ENCODE measurements at regions not wholly inside any gene's neighbourhood (a gene's known extent, or its start where the extent isn't known, plus 50 kb on each side); places are given as distances from the start of the nearest gene placed in this dataset.

- DNase-seq = no peak
Measured at GRCh38 chr6:100130630-100131029, 136.6 kb upstream of the MCHR2 start.

- no peak for DNase-seq
Measured at GRCh38 chr6:100126790-100127484, 132.9 kb upstream of the MCHR2 start.

GRCh38 chr6:100121854-100122609 is 128.0 kb upstream of the MCHR2 start:
- no peak for DNase-seq

GRCh38 chr6:100119261-100119660 is 125.2 kb upstream of the MCHR2 start:
- DNase-seq = no peak

- no peak for DNase-seq
Measured at GRCh38 chr6:100118301-100118700, 124.3 kb upstream of the MCHR2 start.

GRCh38 chr6:100117680-100118079 is 123.7 kb upstream of the MCHR2 start:
- DNase-seq = no peak

- DNase-seq = peak; percentile 36
Measured at GRCh38 chr6:100116411-100117194, 122.6 kb upstream of the MCHR2 start.

- no peak for DNase-seq
Measured at GRCh38 chr6:100115407-100116101, 121.5 kb upstream of the MCHR2 start.

GRCh38 chr6:100112855-100113508 is 119.0 kb upstream of the MCHR2 start:
- DNase-seq = no peak

GRCh38 chr6:100105919-100106529 is 112.0 kb upstream of the MCHR2 start:
- no peak for DNase-seq

GRCh38 chr6:100105138-100105537 is 111.1 kb upstream of the MCHR2 start:
- DNase-seq = no peak

GRCh38 chr6:100103931-100104330 is 109.9 kb upstream of the MCHR2 start:
- DNase-seq = no peak

GRCh38 chr6:100103194-100103593 is 109.2 kb upstream of the MCHR2 start:
- DNase-seq = no peak

GRCh38 chr6:100101644-100102043 is 107.6 kb upstream of the MCHR2 start:
- no peak for DNase-seq

GRCh38 chr6:100100776-100101175 is 106.8 kb upstream of the MCHR2 start:
- no peak for DNase-seq

GRCh38 chr6:100099189-100100074 is 105.4 kb upstream of the MCHR2 start:
- no peak for DNase-seq

GRCh38 chr6:100096936-100097335 is 102.9 kb upstream of the MCHR2 start:
- DNase-seq = no peak

- no peak for DNase-seq
Measured at GRCh38 chr6:100096341-100096740, 102.3 kb upstream of the MCHR2 start.

- no peak for DNase-seq
Measured at GRCh38 chr6:100093405-100093804, 99.4 kb upstream of the MCHR2 start.

- DNase-seq = no peak
Measured at GRCh38 chr6:100088009-100088408, 94.0 kb upstream of the MCHR2 start.

GRCh38 chr6:100084991-100085364 is 91.0 kb upstream of the MCHR2 start:
- no peak for DNase-seq

Data from right hindlimb (tissue), 1 donor.